ENCODE measurements at regions not wholly inside any gene's neighbourhood (a gene's known extent, or its start where the extent isn't known, plus 50 kb on each side); places are given as distances from the start of the nearest gene placed in this dataset.
"Not testable (repeated sequence)": the region's sequence is repeated elsewhere in the genome, so short reads cannot be mapped to it uniquely, and the experiment has no call there.

- DNase-seq (ENCODE audit: low spot score): peak; percentile 98
These were observed 208.4 kb downstream of the TPST1 start for GRCh38 chr7:66413379-66414114.

- no peak for DNase-seq (ENCODE audit: low spot score)
These were observed 210.6 kb downstream of the TPST1 start for GRCh38 chr7:66415659-66416265.

DNA sequence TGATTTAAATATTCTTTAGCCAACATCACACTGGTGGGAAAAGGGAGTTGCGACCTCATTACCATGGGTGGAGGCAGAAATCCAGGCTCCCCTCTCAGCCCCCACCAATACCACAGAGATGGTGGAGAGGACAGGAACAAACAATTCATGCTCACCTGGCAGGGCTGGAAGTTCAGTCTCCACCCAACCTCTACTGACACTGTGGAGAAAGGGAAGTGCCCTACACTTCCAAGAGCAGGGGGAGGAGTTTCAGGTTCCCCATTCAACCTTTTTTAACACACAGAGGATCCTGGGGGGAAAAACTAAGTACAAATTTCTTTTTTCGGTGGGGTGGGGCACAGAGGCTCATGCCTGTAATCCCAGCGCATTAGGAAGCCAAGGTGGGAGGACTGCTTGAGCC is 210.1 kb upstream of the KCTD7 start:
- no peak for DNase-seq (ENCODE audit: low spot score)

DNA sequence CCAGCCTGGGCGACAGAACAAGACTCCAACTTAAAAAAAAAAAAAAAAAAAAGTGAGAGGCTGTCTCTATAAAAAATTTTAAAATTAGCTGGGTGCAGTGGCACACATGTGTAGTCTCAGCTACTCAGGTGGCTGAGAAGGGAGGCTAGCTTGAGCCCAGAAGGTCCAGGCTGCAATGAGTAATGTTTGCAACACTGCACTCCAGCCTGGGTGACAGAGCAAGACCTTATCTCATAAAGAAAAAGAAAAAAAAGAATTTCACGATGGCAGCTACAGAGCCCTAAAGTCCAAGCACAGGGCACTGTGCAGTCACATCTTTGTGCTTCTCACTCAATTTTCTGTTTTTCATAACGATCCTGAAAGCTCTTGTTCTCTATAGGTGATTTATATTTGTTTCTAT is 209.5 kb upstream of the KCTD7 start:
- DNase-seq (ENCODE audit: low spot score): no peak

DNA sequence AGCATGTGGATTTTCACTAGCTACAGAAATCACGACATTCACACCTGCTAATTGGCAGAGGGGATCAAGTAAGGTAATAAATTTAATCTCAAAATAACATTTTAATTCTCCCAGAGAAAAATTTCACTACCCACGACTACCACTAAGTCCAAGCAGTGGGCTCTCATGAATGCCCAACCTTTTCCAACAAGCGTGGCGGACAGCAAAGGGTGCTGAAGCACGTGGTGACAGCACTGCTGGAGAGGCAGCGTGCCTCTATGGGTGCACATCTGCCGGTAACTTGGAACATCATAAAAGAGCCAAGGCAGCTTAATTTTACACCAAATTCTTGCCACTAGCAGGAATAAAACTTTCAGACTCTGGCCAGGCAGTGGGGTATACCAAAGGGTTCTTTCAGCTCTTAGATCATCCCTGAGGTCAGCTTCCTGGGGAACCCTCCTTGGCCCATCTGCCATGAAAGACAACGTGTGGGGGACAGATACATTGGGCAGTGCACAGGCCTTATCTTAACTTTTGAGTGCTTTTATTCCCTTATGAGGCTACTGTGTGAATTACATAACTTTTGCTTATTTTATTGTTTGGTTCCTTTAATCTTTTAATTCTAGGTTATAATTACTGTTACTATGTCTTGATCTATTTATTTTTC is 206.7 kb upstream of the KCTD7 start:
- DNase-seq (ENCODE audit: low spot score): no peak

DNA sequence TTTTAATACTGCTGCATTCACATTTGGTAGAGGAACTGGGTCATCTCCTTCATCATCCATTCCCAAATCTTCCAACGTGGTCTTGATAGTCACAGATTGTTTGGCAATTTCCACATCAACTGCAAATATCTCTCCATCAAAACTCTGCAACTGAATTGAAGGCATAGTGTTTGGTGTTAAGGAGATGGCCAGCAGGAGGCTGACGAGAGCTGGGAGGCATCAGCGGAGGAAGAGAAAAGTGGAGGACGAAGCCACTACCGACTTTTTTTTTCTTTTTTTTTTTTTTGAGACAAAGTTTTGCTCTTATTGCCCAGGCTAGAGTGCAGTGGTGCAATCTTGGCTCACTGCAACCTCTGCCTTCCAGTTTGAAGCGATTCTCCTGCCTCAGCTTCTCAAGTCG is 205.0 kb upstream of the KCTD7 start:
- DNase-seq (ENCODE audit: low spot score): peak; percentile 54

GRCh38 chr7:66426332-66426731 is 202.3 kb upstream of the KCTD7 start:
- DNase-seq (ENCODE audit: low spot score): no peak

GRCh38 chr7:66426996-66427395 is 201.7 kb upstream of the KCTD7 start:
- DNase-seq (ENCODE audit: low spot score): no peak

DNA sequence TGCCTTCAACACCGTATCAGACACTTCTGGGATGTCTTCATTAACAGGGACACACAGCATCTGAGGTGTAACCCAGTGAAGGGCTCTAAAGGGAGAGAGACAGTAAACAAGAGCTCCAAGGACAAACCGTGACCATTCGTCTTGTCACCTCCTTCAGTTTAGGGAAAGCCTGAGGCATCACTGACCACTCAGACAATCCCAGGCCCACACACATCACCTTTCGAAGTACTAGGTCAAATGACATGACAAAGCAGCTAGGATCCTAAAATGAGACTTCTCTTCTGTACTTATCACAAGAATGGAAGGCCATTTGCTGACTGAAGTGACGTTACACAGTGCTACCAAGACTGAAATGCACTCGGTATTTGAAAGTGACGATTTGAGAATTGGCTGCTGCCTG is 200.7 kb upstream of the KCTD7 start:
- DNase-seq (ENCODE audit: low spot score): no peak

DNA sequence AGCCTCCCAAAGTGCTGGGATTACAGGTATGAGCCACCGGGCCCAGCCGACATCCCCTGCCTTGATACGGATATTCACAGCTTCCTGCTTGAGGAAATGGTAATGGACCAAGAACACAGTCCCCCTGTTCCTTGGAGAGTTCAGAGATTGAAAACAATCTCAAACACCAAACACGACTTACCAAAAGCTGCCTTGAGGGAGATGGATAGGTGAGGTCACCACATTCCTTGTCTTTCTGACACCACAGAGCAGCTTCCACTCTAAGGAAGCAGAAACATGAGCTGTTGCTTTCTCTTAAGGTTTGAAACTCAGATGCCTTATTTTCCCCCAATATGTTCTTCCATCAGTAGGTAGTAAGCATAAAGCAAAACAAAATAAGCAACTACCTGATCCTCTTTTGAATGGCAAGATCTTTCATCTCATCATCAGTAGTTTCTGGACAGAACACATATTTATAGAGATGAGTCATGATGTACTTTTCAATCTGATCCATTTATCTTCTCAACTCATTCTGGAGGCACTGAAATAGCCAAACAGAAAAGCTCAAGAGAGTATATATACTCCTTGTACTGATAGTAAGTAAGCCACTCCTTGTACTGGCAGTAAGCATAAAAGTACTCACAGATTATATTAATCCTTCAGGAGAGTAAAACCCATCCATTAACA is 199.1 kb upstream of the KCTD7 start:
- no peak for DNase-seq (ENCODE audit: low spot score)

GRCh38 chr7:66430164-66430545 is 198.5 kb upstream of the KCTD7 start:
- no peak for DNase-seq (ENCODE audit: low spot score)

- DNase-seq (ENCODE audit: low spot score): not testable (repeated sequence)
These were observed 189.8 kb upstream of the KCTD7 start for GRCh38 chr7:66438703-66439405.

- no peak for DNase-seq (ENCODE audit: low spot score)
These were observed 186.3 kb upstream of the KCTD7 start for GRCh38 chr7:66442385-66442784.

DNA sequence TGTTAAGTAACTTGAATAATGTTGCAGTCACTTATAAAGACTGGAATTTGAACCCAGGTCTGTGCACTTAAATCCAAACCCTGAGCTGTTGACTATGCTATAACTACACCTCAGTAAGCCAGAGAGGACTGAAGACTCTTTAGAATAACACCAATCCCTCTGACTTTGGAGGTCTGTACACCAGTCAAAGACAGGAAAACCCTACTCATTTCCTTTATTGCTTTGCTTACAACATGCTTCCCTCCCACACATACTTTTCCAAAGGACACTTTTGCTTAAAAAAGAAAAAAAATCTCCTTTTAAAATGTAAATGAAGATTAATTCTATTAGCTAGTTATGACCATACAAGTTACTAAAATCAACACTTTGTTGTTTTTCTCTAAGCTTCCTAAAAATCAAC is 184.7 kb upstream of the KCTD7 start:
- DNase-seq (ENCODE audit: low spot score): no peak

GRCh38 chr7:66447007-66447406 is 181.7 kb upstream of the KCTD7 start:
- not testable (repeated sequence) for DNase-seq (ENCODE audit: low spot score)

DNA sequence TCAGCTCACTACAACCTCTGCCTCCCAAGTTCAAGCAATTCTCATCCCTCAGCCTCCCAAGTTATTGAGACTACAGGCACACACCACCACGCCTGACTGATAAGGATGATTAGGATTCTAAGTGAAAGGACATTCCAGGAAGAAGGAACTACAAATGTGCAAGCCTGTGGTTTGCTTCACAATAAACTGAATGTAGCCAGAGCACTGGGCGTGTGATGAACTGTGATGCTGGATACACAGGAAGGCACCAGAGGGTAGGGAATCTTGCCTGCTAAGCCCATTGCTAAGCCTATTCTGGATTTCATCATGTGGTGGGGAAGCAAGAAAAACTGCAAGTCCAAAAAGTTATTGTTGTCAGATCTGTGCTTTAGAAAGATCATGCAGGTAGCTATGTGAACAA is 177.9 kb upstream of the KCTD7 start:
- DNase-seq (ENCODE audit: low spot score): not testable (repeated sequence)

- not testable (repeated sequence) for DNase-seq (ENCODE audit: low spot score)
These were observed 177.0 kb upstream of the KCTD7 start for GRCh38 chr7:66451713-66452112.

DNA sequence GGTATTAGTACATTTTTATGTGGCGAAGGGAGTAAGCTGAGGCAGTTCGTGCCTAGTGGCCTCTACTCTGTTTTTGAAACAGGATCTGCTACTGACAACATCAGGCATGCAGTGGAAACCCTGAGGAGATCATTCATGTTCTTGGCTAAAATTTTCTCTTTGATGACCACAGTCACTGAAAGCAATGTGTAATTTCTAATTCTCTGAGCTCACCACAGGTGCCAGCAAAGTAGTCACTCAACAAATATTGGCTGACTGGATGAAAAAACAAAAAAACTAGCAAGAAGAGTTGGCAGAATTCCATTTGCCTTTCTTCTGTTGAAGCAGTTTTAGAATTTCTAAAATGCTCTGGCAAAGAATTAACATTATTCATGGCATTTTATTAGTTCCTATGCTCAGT is 176.5 kb upstream of the KCTD7 start:
- DNase-seq (ENCODE audit: low spot score): no peak

- DNase-seq (ENCODE audit: low spot score): no peak
These were observed 175.3 kb upstream of the KCTD7 start for GRCh38 chr7:66453340-66453739.

DNA sequence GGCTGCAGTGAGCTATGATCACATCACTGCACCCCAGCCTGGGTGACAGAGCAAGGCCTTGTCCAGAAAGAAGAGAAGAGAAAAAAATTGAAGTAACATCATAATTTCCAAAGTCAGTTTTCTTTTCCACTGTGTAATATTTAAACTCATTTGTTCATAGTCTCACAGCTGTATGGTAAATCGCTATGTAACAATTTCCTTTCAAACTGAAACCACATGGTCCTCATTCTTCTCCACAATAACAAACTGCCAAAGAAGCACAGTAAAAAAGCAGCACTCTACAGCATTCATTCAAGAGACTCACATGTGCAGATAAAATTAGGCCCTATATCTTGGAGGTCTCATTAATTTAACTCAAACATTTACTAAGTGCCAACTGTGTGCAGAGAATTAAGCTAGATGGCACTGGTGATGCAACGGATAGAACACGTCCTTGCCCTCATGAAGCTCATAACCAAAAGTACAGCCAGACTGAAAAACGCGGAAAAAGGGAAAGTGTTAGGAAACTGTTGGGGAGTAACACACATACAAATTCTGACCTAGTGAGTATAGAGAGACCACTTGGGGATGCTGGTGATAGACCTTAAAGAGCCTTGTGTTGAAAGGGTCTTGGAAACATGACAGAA is 174.0 kb upstream of the KCTD7 start:
- no peak for DNase-seq (ENCODE audit: low spot score)

DNA sequence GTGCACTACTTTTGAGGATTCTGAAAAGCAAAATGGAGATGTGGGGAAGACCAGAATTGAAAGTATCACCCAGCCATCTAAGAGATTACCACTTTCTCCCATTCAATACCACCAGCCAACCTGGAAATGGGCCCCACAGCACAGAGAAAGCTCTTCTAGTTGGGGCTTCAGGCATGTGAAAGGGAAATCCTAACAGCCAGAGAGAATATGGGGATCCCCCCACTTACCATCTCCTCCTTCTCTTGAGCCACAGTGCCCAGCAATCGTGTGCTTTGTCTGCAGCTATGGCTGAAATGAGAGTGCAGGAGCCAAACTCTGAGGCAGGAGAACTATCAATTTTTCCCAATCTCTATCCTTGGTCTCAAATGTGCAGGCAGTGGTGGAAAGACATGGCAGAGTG is 173.2 kb upstream of the KCTD7 start:
- DNase-seq (ENCODE audit: low spot score): not testable (repeated sequence)

- not testable (repeated sequence) for DNase-seq (ENCODE audit: low spot score)
These were observed 172.2 kb upstream of the KCTD7 start for GRCh38 chr7:66456431-66456830.

Data from HuH-7 (cell line).